SK-N-SH (cell line): ENCODE measurements at regions not wholly inside any gene's neighbourhood (a gene's known extent, or its start where the extent isn't known, plus 50 kb on each side); places are given as distances from the start of the nearest gene placed in this dataset.

ENCODE experiments used
- CTCF ChIA-PET: fragments of 300-600, 350-600 bp; formaldehyde crosslinking; extraction: SDS; loops from one replicate; lab custom pipeline; 2021; lab: Yijun Ruan, JAX
- POLR2A ChIA-PET: fragments of 350-600 bp; sonication (Branson Sonifier 250); formaldehyde crosslinking; extraction: SDS; loops from one replicate; lab custom pipeline; 2020; ENCODE audit warnings: antibody characterized with exemption, inconsistent platforms; lab: Yijun Ruan, JAX
- DNase-seq: peaks from one replicate; pipeline ENCODE4 v3.0.0; 2012
- H2AFZ ChIP-seq: fragments of 200-600 bp; sonication (generic); 2 replicates; pipeline ENCODE4 v1.8.1; 2016; ENCODE audit warnings: antibody characterized with exemption, mild to moderate bottlenecking, low read depth
- H3F3A ChIP-seq: fragments of 200-600 bp; sonication (generic); replicated peaks from 2 replicates; pipeline ENCODE3; 2016; ENCODE audit warnings: antibody characterized with exemption, mild to moderate bottlenecking; ENCODE audit not compliant: insufficient read depth
- H3K27ac ChIP-seq, 2 experiments: fragments of 200-500 bp in 1 of 2; fragments of 200-600 bp in 1 of 2; sonication (Bioruptor generic) in 1 of 2; sonication (generic), shearing (Covaris generic) in 1 of 2; 2 replicates each; pipeline versions ENCODE4 v1.5.1 to v1.6.1; 2014 to 2016; ENCODE audit warnings: low read depth in 2 of 2, inconsistent platforms in 1 of 2, low read length in 1 of 2, mild to moderate bottlenecking in 1 of 2, mixed read lengths in 1 of 2
- H3K27me3 ChIP-seq: fragments of 200-600 bp; sonication (generic), shearing (Covaris generic); 2 replicates; pipeline ENCODE4 v1.6.1; 2016; ENCODE audit warnings: mixed run types; ENCODE audit not compliant: insufficient read depth
- H3K36me3 ChIP-seq, 2 experiments: fragments of 200-500 bp in 1 of 2; fragments of 200-600 bp in 1 of 2; sonication (Bioruptor generic) in 1 of 2; sonication (generic) in 1 of 2; replicated peaks in 1 of 2; 2 replicates each; pipeline versions ENCODE3 to v1.5.1; 2014 to 2016; ENCODE audit warnings: low read length in 1 of 2, mild to moderate bottlenecking in 1 of 2; ENCODE audit not compliant: insufficient read depth in 2 of 2, control insufficient read depth in 1 of 2
- H3K4me1 ChIP-seq, 2 experiments: fragments of 200-500 bp in 1 of 2; fragments of 200-600 bp in 1 of 2; sonication (Bioruptor generic) in 1 of 2; sonication (generic), shearing (Covaris generic) in 1 of 2; 2 replicates each; pipeline versions ENCODE4 v1.5.1 to v1.6.1; 2014 to 2016; ENCODE audit warnings: low read depth in 1 of 2, low read length in 1 of 2, mixed run types in 1 of 2; ENCODE audit not compliant: insufficient read depth in 2 of 2, control insufficient read depth in 1 of 2
- H3K4me2 ChIP-seq: fragments of 200-600 bp; sonication (generic), shearing (Covaris generic); 2 replicates; pipeline ENCODE4 v1.6.1; 2017; ENCODE audit warnings: mixed run types
- H3K4me3 ChIP-seq, 2 experiments: fragments of 200-500 bp in 1 of 2; fragments of 200-600 bp in 1 of 2; sonication (Bioruptor generic) in 1 of 2; sonication (generic), shearing (Covaris generic) in 1 of 2; 2 replicates each; pipeline versions ENCODE4 v1.5.1 to v1.8.1; 2014 to 2016; ENCODE audit warnings: low read depth in 2 of 2, inconsistent platforms in 1 of 2, low read length in 1 of 2, mild to moderate bottlenecking in 1 of 2, mixed read lengths in 1 of 2, moderate library complexity in 1 of 2
- H3K79me2 ChIP-seq: fragments of 200-600 bp; sonication (generic); 2 replicates; pipeline ENCODE4 v1.8.1; 2017; ENCODE audit warnings: mild to moderate bottlenecking; ENCODE audit not compliant: insufficient read depth
- H3K9ac ChIP-seq: fragments of 200-600 bp; sonication (generic); 2 replicates; pipeline ENCODE4 v1.6.1; 2017; ENCODE audit warnings: mixed run types
- H3K9me2 ChIP-seq: fragments of 200-600 bp; sonication (generic); 2 replicates; pipeline ENCODE4 v1.6.1; 2017; ENCODE audit warnings: mixed run types
- H3K9me3 ChIP-seq: fragments of 200-600 bp; sonication (generic); 2 replicates; pipeline ENCODE4 v1.6.1; 2017; ENCODE audit warnings: mixed run types, mild to moderate bottlenecking, moderate library complexity
- H4K20me1 ChIP-seq: fragments of 200-600 bp; sonication (generic); 2 replicates; pipeline ENCODE4 v1.6.1; 2017; ENCODE audit warnings: mild to moderate bottlenecking, mixed run types; ENCODE audit not compliant: insufficient read depth
- FOSL2 ChIP-seq: IDR thresholded peaks from 2 replicates; pipeline ENCODE4 v1.4.0; 2012; ENCODE audit warnings: low read depth, mild to moderate bottlenecking, moderate library complexity, borderline replicate concordance
- FOXJ3 ChIP-seq: sonication (generic); formaldehyde crosslinking; IDR thresholded peaks from 2 replicates; pipeline ENCODE4 v1.5.1; 2020; ENCODE audit warnings: mild to moderate bottlenecking, missing genetic modification reagents
- RAD21 ChIP-seq: IDR thresholded peaks from 2 replicates; pipeline ENCODE4 v1.6.1; 2012; ENCODE audit warnings: mild to moderate bottlenecking, low read length
- RCOR1 ChIP-seq: fragments of 150-350 bp; IDR thresholded peaks from 2 replicates; pipeline ENCODE4 v1.6.1; 2017; ENCODE audit warnings: antibody characterized with exemption, low read length
- RFX5 ChIP-seq: IDR thresholded peaks from 2 replicates; pipeline ENCODE4 v1.6.1; 2012; ENCODE audit warnings: mild to moderate bottlenecking, improper control_type of control experiment, low read length
- RXRA ChIP-seq: IDR thresholded peaks from 2 replicates; pipeline ENCODE4 v1.4.0; 2012; ENCODE audit warnings: low read depth, mild to moderate bottlenecking, borderline replicate concordance
- SIN3A ChIP-seq: IDR thresholded peaks from 2 replicates; pipeline ENCODE4 v1.6.1; 2012; ENCODE audit warnings: low read depth, mild to moderate bottlenecking, low read length, moderate library complexity, borderline replicate concordance
- WGBS: methylation state at CpG from one replicate; pipeline ENCODE4 v1.1.6; 2017; ENCODE audit warnings: low lambda C conversion rate; 5-methylcytosine and 5-hydroxymethylcytosine counted together
- TF ChIP-seq, protein P1 (sequence below): IDR thresholded peaks from 2 replicates; pipeline ENCODE4 v1.4.0; 2012; ENCODE audit warnings: low read depth, borderline replicate concordance
- TF ChIP-seq, protein P2 (sequence below): IDR thresholded peaks from 2 replicates; pipeline ENCODE4 v1.6.1; 2012; ENCODE audit warnings: mild to moderate bottlenecking, low read depth, low read length, moderate library complexity
- TF ChIP-seq, protein P3 (sequence below): IDR thresholded peaks from 2 replicates; pipeline ENCODE4; 2012

DNA sequence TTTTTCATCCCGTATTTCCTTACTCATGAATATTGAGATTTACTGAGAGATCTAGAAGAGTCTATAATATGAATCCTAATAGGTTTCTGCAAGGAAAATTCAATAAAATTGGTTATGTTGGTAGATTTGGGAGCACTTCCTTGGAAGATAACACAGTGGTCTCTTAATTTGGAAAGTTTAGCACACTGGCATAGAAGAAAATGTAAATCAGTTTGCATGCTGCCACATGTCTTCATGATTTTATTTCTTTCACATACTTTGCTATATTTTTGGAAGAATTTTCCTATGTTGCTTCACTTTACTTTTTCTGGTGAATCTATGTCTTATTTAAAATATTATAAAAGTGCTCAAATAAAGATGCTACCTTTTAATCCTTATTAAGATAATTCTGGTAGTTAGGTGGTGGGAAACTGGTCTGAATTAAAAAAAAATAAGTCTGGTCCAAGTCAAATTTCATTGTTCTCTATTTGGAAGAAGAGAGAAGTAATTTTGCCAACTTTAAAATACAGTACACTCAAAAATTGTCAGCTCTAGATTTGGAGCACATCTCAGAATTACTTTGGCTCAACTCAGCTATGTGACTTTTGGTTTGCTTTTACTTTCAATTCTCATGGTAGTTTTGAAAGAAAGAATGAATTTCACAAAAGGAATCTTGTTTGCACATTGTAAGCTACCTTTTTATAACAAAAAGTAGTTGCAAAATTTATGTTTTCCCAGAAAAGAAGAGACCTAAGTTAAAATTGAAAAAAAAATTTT is 197.3 kb downstream of the CENPW start:
- Histone ChIP-seq H3K9ac (no peak overlapping the region), H2AFZ (no peak overlapping the region), H3K4me2 (no peak overlapping the region), H4K20me1 (no peaks in the 10 kb centered on the region), H3K4me3 (no peak overlapping the region), H3K9me2 (no peaks in the 10 kb centered on the region), H3K4me1 (no peaks in the 10 kb centered on the region), H3F3A (no peaks in the 10 kb centered on the region), H3K36me3 (no peaks in the 10 kb centered on the region), H3K27ac (no peak overlapping the region), H3K27me3 (no peaks in the 10 kb centered on the region), H3K79me2 (no peaks in the 10 kb centered on the region), H3K9me3 (no peaks in the 10 kb centered on the region)
- no peak for DNase-seq
- TF ChIP-seq RAD21 (no peak), RCOR1 (no peak), RFX5 (no peak), FOSL2 (no peak), SIN3A (no peak), FOXJ3 (CRISPR knock-in tag) (no peak), RXRA (no peak)
- TF ChIP-seq, protein P1, sequence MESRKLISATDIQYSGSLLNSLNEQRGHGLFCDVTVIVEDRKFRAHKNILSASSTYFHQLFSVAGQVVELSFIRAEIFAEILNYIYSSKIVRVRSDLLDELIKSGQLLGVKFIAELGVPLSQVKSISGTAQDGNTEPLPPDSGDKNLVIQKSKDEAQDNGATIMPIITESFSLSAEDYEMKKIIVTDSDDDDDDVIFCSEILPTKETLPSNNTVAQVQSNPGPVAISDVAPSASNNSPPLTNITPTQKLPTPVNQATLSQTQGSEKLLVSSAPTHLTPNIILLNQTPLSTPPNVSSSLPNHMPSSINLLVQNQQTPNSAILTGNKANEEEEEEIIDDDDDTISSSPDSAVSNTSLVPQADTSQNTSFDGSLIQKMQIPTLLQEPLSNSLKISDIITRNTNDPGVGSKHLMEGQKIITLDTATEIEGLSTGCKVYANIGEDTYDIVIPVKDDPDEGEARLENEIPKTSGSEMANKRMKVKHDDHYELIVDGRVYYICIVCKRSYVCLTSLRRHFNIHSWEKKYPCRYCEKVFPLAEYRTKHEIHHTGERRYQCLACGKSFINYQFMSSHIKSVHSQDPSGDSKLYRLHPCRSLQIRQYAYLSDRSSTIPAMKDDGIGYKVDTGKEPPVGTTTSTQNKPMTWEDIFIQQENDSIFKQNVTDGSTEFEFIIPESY: no peak
- TF ChIP-seq, protein P2, sequence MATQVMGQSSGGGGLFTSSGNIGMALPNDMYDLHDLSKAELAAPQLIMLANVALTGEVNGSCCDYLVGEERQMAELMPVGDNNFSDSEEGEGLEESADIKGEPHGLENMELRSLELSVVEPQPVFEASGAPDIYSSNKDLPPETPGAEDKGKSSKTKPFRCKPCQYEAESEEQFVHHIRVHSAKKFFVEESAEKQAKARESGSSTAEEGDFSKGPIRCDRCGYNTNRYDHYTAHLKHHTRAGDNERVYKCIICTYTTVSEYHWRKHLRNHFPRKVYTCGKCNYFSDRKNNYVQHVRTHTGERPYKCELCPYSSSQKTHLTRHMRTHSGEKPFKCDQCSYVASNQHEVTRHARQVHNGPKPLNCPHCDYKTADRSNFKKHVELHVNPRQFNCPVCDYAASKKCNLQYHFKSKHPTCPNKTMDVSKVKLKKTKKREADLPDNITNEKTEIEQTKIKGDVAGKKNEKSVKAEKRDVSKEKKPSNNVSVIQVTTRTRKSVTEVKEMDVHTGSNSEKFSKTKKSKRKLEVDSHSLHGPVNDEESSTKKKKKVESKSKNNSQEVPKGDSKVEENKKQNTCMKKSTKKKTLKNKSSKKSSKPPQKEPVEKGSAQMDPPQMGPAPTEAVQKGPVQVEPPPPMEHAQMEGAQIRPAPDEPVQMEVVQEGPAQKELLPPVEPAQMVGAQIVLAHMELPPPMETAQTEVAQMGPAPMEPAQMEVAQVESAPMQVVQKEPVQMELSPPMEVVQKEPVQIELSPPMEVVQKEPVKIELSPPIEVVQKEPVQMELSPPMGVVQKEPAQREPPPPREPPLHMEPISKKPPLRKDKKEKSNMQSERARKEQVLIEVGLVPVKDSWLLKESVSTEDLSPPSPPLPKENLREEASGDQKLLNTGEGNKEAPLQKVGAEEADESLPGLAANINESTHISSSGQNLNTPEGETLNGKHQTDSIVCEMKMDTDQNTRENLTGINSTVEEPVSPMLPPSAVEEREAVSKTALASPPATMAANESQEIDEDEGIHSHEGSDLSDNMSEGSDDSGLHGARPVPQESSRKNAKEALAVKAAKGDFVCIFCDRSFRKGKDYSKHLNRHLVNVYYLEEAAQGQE: no peak
- TF ChIP-seq, protein P3, sequence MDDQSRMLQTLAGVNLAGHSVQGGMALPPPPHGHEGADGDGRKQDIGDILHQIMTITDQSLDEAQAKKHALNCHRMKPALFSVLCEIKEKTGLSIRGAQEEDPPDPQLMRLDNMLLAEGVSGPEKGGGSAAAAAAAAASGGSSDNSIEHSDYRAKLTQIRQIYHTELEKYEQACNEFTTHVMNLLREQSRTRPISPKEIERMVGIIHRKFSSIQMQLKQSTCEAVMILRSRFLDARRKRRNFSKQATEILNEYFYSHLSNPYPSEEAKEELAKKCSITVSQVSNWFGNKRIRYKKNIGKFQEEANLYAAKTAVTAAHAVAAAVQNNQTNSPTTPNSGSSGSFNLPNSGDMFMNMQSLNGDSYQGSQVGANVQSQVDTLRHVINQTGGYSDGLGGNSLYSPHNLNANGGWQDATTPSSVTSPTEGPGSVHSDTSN: no peak
- ChIA-PET POLR2A (no interaction called here), CTCF (no interaction called here)
- 17% methylated on average over 1 of the region's 1 CpG for whole genome bisulfite sequencing
